Nephron progenitor cell (in vitro differentiated cells): ENCODE measurements at regions not wholly inside any gene's neighbourhood (a gene's known extent, or its start where the extent isn't known, plus 50 kb on each side); places are given as distances from the start of the nearest gene placed in this dataset.
"Not testable (repeated sequence)": the region's sequence is repeated elsewhere in the genome, so short reads cannot be mapped to it uniquely, and the experiment has no call there.

Experiments used
- DNase-seq: peaks from one replicate; pipeline ENCODE4 v3.0.0; 2021
- H3K27ac Mint-ChIP-seq: 2 replicates; pipeline ENCODE4 v1.8.0; 2021; ENCODE audit warnings: mild to moderate bottlenecking, moderate library complexity, mixed read lengths
- H3K27me3 Mint-ChIP-seq: 2 replicates; pipeline ENCODE4 v1.8.0; 2021; ENCODE audit warnings: mild to moderate bottlenecking, low read depth, mixed read lengths; ENCODE audit not compliant: poor library complexity
- H3K36me3 Mint-ChIP-seq: 2 replicates; pipeline ENCODE4 v1.8.0; 2021; ENCODE audit warnings: low read depth, mixed read lengths
- H3K4me1 Mint-ChIP-seq: 2 replicates; pipeline ENCODE4 v1.8.0; 2021; ENCODE audit warnings: mixed read lengths
- H3K4me3 Mint-ChIP-seq: 2 replicates; pipeline ENCODE4 v1.8.0; 2021; ENCODE audit warnings: mild to moderate bottlenecking, moderate library complexity, mixed read lengths
- H3K9me3 Mint-ChIP-seq: 2 replicates; pipeline ENCODE4 v1.8.0; 2021; ENCODE audit warnings: mild to moderate bottlenecking, moderate library complexity, mixed read lengths
- TF ChIP-seq, protein P1 (sequence below): fragments of 200-600 bp; sonication (generic); IDR thresholded peaks from 2 replicates; pipeline ENCODE4 v1.5.0; 2021; ENCODE audit warnings: antibody characterized with exemption

DNA sequence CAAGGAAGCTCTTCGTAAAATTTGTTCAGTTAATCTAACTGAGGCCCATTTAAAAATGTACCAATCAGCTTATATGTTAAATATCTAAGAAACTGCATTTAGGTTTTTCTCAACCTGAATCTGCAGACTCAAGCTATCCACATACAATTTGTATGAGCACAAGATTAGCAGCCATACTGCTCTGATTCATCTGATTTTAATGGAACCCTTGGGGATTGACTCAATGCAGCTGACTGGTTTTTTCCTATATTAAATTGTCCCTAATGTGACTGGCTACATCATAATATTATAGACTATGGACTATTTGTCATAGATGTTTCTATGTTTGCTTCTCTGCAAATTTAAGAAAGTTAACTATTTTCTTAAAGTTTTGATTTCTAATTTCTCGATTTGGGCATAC lies 451.0 kb upstream of the TUSC1 start:
- no peak overlapping the region for H3K4me3 Mint-ChIP-seq
- H3K9me3 Mint-ChIP-seq = no peaks in the 10 kb centered on the region
- no peaks in the 10 kb centered on the region for H3K36me3 Mint-ChIP-seq
- no peaks in the 10 kb centered on the region for H3K27me3 Mint-ChIP-seq
- TF ChIP-seq, protein P1, sequence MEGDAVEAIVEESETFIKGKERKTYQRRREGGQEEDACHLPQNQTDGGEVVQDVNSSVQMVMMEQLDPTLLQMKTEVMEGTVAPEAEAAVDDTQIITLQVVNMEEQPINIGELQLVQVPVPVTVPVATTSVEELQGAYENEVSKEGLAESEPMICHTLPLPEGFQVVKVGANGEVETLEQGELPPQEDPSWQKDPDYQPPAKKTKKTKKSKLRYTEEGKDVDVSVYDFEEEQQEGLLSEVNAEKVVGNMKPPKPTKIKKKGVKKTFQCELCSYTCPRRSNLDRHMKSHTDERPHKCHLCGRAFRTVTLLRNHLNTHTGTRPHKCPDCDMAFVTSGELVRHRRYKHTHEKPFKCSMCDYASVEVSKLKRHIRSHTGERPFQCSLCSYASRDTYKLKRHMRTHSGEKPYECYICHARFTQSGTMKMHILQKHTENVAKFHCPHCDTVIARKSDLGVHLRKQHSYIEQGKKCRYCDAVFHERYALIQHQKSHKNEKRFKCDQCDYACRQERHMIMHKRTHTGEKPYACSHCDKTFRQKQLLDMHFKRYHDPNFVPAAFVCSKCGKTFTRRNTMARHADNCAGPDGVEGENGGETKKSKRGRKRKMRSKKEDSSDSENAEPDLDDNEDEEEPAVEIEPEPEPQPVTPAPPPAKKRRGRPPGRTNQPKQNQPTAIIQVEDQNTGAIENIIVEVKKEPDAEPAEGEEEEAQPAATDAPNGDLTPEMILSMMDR = no peak
- H3K27ac Mint-ChIP-seq = no peak overlapping the region
- DNase-seq = no peak
- H3K4me1 Mint-ChIP-seq = no peaks in the 10 kb centered on the region

DNA sequence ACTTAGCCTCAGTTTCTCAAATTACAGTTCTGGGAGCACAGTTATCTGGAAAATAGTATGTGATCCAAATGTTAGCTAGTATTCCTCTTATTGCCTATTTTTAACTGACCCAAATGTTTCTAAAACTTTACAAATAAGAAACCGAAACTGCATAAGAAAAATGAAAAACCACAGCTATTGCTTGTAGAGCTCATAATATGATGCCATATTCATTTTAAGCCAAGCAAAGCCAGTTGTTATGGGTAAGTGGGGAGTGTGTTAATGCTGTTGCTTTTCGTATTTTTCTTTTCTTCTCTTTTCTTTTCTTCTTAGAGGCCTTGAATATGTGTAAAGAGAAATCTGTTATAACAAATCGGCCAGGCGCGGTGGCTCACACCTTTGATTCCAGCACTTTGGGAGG lies 447.4 kb upstream of the TUSC1 start:
- H3K4me1 Mint-ChIP-seq = no peaks in the 10 kb centered on the region
- TF ChIP-seq, protein P1 = no peak
- no peaks in the 10 kb centered on the region for H3K36me3 Mint-ChIP-seq
- H3K9me3 Mint-ChIP-seq = no peaks in the 10 kb centered on the region
- H3K27ac Mint-ChIP-seq = no peak overlapping the region
- no peaks in the 10 kb centered on the region for H3K27me3 Mint-ChIP-seq
- no peak for DNase-seq
- H3K4me3 Mint-ChIP-seq = no peak overlapping the region

DNA sequence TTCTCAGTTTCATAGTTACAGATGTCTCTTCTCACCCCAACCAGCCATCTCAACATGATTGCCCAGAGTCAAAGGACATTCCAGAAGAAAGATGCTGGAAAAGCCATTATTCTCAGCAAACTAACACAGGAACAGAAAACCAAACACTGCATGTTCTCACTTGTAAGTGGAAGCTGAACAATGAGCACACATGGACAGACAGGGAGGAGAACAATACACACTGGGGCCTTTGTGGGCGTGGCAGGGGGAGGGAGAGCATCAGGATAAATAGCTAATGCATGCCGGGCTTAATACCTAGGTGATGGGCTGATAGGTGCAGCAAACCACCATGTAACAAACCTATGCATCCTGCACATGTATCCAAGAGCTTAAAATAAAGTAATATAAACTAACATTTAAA lies 437.8 kb upstream of the TUSC1 start:
- not testable (repeated sequence) for H3K27ac Mint-ChIP-seq, DNase-seq, H3K9me3 Mint-ChIP-seq, H3K4me1 Mint-ChIP-seq, H3K36me3 Mint-ChIP-seq, H3K4me3 Mint-ChIP-seq, H3K27me3 Mint-ChIP-seq

DNA sequence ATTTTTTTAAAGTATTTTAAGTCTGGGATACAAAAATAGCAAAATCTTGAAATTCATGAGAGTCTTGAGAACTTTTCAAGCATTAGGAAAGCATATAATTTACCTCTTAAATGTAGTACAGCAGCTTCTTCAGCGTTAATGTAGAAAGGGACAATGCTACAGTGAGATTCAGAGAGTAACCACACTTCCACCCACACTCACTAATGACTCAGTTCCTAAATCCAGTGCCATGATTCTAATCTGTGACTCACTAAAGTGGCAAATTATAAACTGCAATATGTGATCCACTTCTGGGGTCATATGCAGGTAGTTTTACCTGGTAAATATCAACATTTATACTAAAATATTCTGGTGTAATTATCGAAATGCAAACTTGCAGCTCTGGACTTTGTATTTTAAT lies 434.5 kb upstream of the TUSC1 start:
- H3K4me3 Mint-ChIP-seq = no peak overlapping the region
- no peaks in the 10 kb centered on the region for H3K9me3 Mint-ChIP-seq
- no peaks in the 10 kb centered on the region for H3K4me1 Mint-ChIP-seq
- H3K36me3 Mint-ChIP-seq = no peaks in the 10 kb centered on the region
- H3K27me3 Mint-ChIP-seq = no peaks in the 10 kb centered on the region
- no peak for DNase-seq
- TF ChIP-seq, protein P1 = no peak
- no peak overlapping the region for H3K27ac Mint-ChIP-seq

DNA sequence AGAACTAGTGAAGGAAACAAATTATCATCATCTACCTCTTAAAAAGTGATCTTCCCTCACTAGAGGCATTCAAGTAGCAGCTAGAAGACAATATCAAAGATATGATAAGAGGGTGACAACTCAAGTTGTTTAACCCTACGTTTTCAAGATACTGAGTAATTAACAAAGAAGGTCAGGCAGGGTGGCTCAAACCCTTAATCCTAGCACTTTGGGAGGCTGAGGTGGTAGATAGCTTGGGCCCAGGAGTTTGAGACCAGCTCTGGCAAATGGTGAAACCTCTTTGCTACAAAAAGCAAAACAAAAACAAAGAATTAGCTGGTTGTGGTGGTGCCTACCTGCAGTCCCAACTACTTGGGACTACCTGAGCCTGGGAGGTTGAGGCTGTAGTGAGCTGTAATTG lies 408.2 kb upstream of the TUSC1 start:
- no peak overlapping the region for H3K4me3 Mint-ChIP-seq
- no peaks in the 10 kb centered on the region for H3K4me1 Mint-ChIP-seq
- TF ChIP-seq, protein P1 = no peak
- no peak for DNase-seq
- no peaks in the 10 kb centered on the region for H3K36me3 Mint-ChIP-seq
- H3K27me3 Mint-ChIP-seq = no peaks in the 10 kb centered on the region
- H3K27ac Mint-ChIP-seq = no peak overlapping the region
- H3K9me3 Mint-ChIP-seq = no peaks in the 10 kb centered on the region

DNA sequence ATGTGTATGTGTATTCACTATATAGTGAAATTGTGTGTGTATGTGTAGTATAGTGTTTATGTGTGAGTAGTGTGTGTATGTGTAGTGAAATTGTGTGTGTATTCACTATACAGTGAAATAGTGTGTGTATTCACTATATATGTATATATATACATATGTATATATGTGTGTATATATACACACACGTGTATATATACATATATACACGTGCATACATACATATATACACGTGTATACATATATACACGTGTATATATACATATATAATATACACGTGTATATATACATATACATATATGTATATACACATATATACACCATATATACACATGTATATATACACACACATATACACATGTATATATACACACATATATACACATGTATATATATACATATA lies 403.6 kb upstream of the TUSC1 start:
- no peaks in the 10 kb centered on the region for H3K4me1 Mint-ChIP-seq
- H3K36me3 Mint-ChIP-seq = no peaks in the 10 kb centered on the region
- H3K27ac Mint-ChIP-seq = no peak overlapping the region
- DNase-seq = no peak
- TF ChIP-seq, protein P1 = no peak
- peaks cover 4% of the 10 kb centered on the region for H3K9me3 Mint-ChIP-seq
- H3K4me3 Mint-ChIP-seq = no peak overlapping the region
- no peaks in the 10 kb centered on the region for H3K27me3 Mint-ChIP-seq

DNA sequence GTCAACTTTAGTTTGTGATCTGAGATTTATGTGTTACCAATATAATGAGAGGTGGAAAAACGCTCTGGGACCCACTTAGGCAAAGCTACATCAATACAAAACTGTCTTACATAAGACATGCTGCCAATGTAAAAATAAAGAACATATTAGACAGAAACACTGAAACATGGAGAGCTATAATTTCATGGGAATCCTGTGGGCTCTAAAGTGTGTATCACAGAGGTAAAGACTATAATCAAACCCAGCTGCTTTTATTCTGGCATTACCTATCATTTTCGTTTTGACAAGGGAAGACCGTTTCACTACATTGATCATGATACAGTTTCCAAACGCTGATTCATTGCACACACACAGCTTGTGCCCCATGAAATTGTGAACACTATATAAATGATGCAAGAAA lies 400.5 kb upstream of the TUSC1 start:
- no peak for DNase-seq
- H3K4me3 Mint-ChIP-seq = no peak overlapping the region
- H3K27me3 Mint-ChIP-seq = no peaks in the 10 kb centered on the region
- TF ChIP-seq, protein P1 = no peak
- no peak overlapping the region for H3K27ac Mint-ChIP-seq
- H3K4me1 Mint-ChIP-seq = no peaks in the 10 kb centered on the region
- peaks cover 34% of the 10 kb centered on the region for H3K9me3 Mint-ChIP-seq
- H3K36me3 Mint-ChIP-seq = no peaks in the 10 kb centered on the region
